ENCODE measurements at regions not wholly inside any gene's neighbourhood (a gene's known extent, or its start where the extent isn't known, plus 50 kb on each side); places are given as distances from the start of the nearest gene placed in this dataset.

- TF ChIP-seq CTCF (IDR thresholded peaks at IDR 0.05) (no peak), POLR2AphosphoS5 (IDR thresholded peaks at IDR 0.05) (no peak), POLR2A (IDR thresholded peaks at IDR 0.05) (no peak), EP300 (IDR thresholded peaks at IDR 0.05) (no peak)
These were observed 365.6 kb upstream of the KLF4 start for GRCh38 chr9:107855164-107855563.
